ENCODE measurements at regions not wholly inside any gene's neighbourhood (a gene's known extent, or its start where the extent isn't known, plus 50 kb on each side); places are given as distances from the start of the nearest gene placed in this dataset.

DNA sequence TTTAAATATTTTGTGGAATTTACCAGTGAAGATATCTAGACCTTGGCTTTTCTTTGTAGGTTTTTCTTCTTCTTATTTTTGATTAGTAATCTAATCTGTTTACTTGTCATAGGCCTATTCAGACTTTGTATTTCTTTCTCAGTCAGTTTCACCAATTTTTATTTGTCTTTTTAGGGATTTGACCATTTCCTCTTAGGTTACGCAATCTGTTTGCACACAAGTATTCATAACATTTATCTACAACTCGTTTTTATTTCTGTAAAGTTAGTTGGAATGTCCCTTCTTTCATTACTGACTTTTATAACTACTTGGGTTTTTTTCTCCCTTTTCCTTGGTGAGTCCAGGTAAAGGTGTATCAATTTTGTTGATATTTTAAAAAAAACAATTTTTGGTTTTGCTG, 545.7 kb downstream of the AACS start:
- Histone ChIP-seq H3K4me3 (ENCODE audit: low read depth, low read length, poor library complexity, severe bottlenecking) (no peak overlapping the region), H4K20me1 (ENCODE audit: insufficient read depth, low read length) (no peaks in the 10 kb centered on the region), H3K4me1 (ENCODE audit: insufficient read depth, low read length, severe bottlenecking) (no peaks in the 10 kb centered on the region), H3K36me3 (ENCODE audit: insufficient read depth, low read length) (no peaks in the 10 kb centered on the region), H3K4me2 (ENCODE audit: low read length) (no peak overlapping the region), H3K9me3 (ENCODE audit: low read length) (no peaks in the 10 kb centered on the region), H3K79me2 (ENCODE audit: insufficient read depth, low read length) (no peaks in the 10 kb centered on the region), H2AFZ (ENCODE audit: low read length) (no peak overlapping the region), H3K27ac (ENCODE audit: low read depth, low read length, poor library complexity, severe bottlenecking) (no peak overlapping the region), H3K9me2 (ENCODE audit: low read depth, low read length) (no peaks in the 10 kb centered on the region), H3K9ac (ENCODE audit: low read length) (no peak overlapping the region), H3K27me3 (ENCODE audit: insufficient read depth, low read length) (no peaks in the 10 kb centered on the region), H3F3A (ENCODE audit: insufficient read depth, low read length) (no peaks in the 10 kb centered on the region)
- no peak for TF ChIP-seq EZH2 (IDR thresholded peaks at IDR 0.05; ENCODE audit: borderline replicate concordance, low read length)
- no peak for TF ChIP-seq CTCF (IDR thresholded peaks at IDR 0.05; ENCODE audit: low read length)

DNA sequence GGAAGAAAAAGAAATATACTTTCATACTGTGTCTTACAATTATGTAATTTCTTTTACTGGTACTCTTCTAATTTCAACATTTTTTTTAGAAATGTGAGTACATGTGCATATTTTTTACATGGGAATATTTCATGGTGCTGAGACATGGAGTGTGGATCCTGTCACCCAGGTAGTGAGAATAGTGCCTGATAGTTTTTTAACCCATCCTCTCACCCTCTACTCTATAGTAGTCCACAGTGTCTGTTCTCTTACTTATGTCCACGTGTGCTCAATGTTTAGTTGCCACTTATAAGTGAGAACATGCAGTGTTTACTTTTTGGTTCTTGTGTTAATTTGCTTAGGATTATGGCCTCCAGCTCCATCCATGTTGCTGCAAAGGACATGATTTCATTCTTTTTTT, 548.8 kb downstream of the AACS start:
- H3K4me3 ChIP-seq (ENCODE audit: low read depth, low read length, poor library complexity, severe bottlenecking) = no peak overlapping the region
- no peak overlapping the region for H2AFZ ChIP-seq (ENCODE audit: low read length)
- H3K36me3 ChIP-seq (ENCODE audit: insufficient read depth, low read length) = no peaks in the 10 kb centered on the region
- no peaks in the 10 kb centered on the region for H3K27me3 ChIP-seq (ENCODE audit: insufficient read depth, low read length)
- H3K4me1 ChIP-seq (ENCODE audit: insufficient read depth, low read length, severe bottlenecking) = no peaks in the 10 kb centered on the region
- H3K9me2 ChIP-seq (ENCODE audit: low read depth, low read length) = no peaks in the 10 kb centered on the region
- H3K9ac ChIP-seq (ENCODE audit: low read length) = no peak overlapping the region
- TF ChIP-seq CTCF (IDR thresholded peaks at IDR 0.05; ENCODE audit: low read length) (no peak), EZH2 (IDR thresholded peaks at IDR 0.05; ENCODE audit: borderline replicate concordance, low read length) (no peak)
- H3K79me2 ChIP-seq (ENCODE audit: insufficient read depth, low read length) = no peaks in the 10 kb centered on the region
- H4K20me1 ChIP-seq (ENCODE audit: insufficient read depth, low read length) = no peaks in the 10 kb centered on the region
- H3K27ac ChIP-seq (ENCODE audit: low read depth, low read length, poor library complexity, severe bottlenecking) = no peak overlapping the region
- no peaks in the 10 kb centered on the region for H3F3A ChIP-seq (ENCODE audit: insufficient read depth, low read length)
- H3K9me3 ChIP-seq (ENCODE audit: low read length) = no peaks in the 10 kb centered on the region
- H3K4me2 ChIP-seq (ENCODE audit: low read length) = no peak overlapping the region

DNA sequence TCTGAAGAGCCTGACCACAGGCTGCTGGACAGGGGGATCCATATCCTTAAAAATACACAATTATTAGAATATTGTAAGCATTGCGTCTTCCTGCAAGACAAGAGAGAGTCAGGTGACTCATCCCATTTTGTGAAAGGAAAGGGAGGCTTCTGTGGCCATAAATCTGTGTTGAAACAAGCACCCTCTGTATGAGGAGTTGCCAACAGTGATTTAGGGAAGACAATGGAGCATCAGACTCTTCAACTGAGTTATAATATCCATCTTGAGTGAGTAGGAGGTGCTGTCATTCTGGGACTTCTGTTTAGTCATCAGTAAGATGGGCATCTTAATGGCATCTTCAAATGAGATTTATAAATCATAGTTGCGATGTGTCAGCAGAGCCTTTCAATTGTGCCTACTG, 554.5 kb downstream of the AACS start:
- H3K4me1 ChIP-seq (ENCODE audit: insufficient read depth, low read length, severe bottlenecking) = no peaks in the 10 kb centered on the region
- no peaks in the 10 kb centered on the region for H3K36me3 ChIP-seq (ENCODE audit: insufficient read depth, low read length)
- no peaks in the 10 kb centered on the region for H3F3A ChIP-seq (ENCODE audit: insufficient read depth, low read length)
- no peak overlapping the region for H3K4me2 ChIP-seq (ENCODE audit: low read length)
- H3K9me3 ChIP-seq (ENCODE audit: low read length) = no peaks in the 10 kb centered on the region
- no peaks in the 10 kb centered on the region for H4K20me1 ChIP-seq (ENCODE audit: insufficient read depth, low read length)
- H3K79me2 ChIP-seq (ENCODE audit: insufficient read depth, low read length) = no peaks in the 10 kb centered on the region
- H3K4me3 ChIP-seq (ENCODE audit: low read depth, low read length, poor library complexity, severe bottlenecking) = no peak overlapping the region
- TF ChIP-seq CTCF (IDR thresholded peaks at IDR 0.05; ENCODE audit: low read length) (no peak), EZH2 (IDR thresholded peaks at IDR 0.05; ENCODE audit: borderline replicate concordance, low read length) (no peak)
- H2AFZ ChIP-seq (ENCODE audit: low read length) = no peak overlapping the region
- no peaks in the 10 kb centered on the region for H3K27me3 ChIP-seq (ENCODE audit: insufficient read depth, low read length)
- H3K9ac ChIP-seq (ENCODE audit: low read length) = no peak overlapping the region
- H3K9me2 ChIP-seq (ENCODE audit: low read depth, low read length) = no peaks in the 10 kb centered on the region
- H3K27ac ChIP-seq (ENCODE audit: low read depth, low read length, poor library complexity, severe bottlenecking) = no peak overlapping the region
